Astrocyte (in vitro differentiated cells and primary cell): ENCODE measurements at regions not wholly inside any gene's neighbourhood (a gene's known extent, or its start where the extent isn't known, plus 50 kb on each side); places are given as distances from the start of the nearest gene placed in this dataset.

Experiments used
- CTCF ChIP-seq: IDR thresholded peaks from 2 replicates; pipeline ENCODE4 v1.5.1; 2011; ENCODE audit warnings: low read depth, mild to moderate bottlenecking, inconsistent platforms, low read length, moderate library complexity; ENCODE audit not compliant: insufficient read depth
- EZH2 ChIP-seq: IDR thresholded peaks from 2 replicates; pipeline ENCODE4 v1.6.1; 2012; ENCODE audit warnings: mild to moderate bottlenecking, low read length, inconsistent platforms; ENCODE audit not compliant: insufficient read depth

GRCh38 chr4:100736641-100737451 is 219.0 kb upstream of the EMCN start:
- no peak for TF ChIP-seq CTCF
- TF ChIP-seq EZH2, result no peak
